Tibial nerve (tissue), 4 donors: ENCODE measurements at regions not wholly inside any gene's neighbourhood (a gene's known extent, or its start where the extent isn't known, plus 50 kb on each side); places are given as distances from the start of the nearest gene placed in this dataset.

Experiments
- DNase-seq, 2 donors: peaks; one replicate each; pipeline ENCODE4 v3.0.0-alpha.2; 2019; ENCODE audit warnings: low spot score in 2 of 2
- H3K27ac ChIP-seq, 4 donors: fragments of 200-600 bp; sonication (generic) in 3 of 4; one replicate each; pipeline ENCODE4 v1.5.1; 2017 to 2019; ENCODE audit warnings: mild to moderate bottlenecking in 1 of 4
- H3K27me3 ChIP-seq, 2 donors: fragments of 200-600 bp; sonication (generic) in 1 of 2; one replicate each; pipeline versions ENCODE4 v1.5.1 to v1.6.0; 2017 to 2019
- H3K36me3 ChIP-seq, 3 donors: fragments of 200-600 bp; sonication (generic); one replicate each; pipeline ENCODE4 v1.5.1; 2018 to 2019
- H3K4me1 ChIP-seq, 4 donors: fragments of 200-600 bp; sonication (generic) in 3 of 4; one replicate each; pipeline ENCODE4 v1.5.1; 2017 to 2019
- H3K4me3 ChIP-seq, 4 donors: fragments of 200-600 bp; sonication (generic) in 3 of 4; one replicate each; pipeline ENCODE4 v1.5.1; 2017 to 2019; ENCODE audit warnings: mild to moderate bottlenecking in 1 of 4, moderate library complexity in 1 of 4
- H3K9me3 ChIP-seq, 4 donors: fragments of 200-600 bp; sonication (generic) in 3 of 4; one replicate each; pipeline ENCODE4 v1.5.1; 2017 to 2019
- EP300 ChIP-seq, 2 donors: sonication (generic); formaldehyde crosslinking; IDR thresholded peaks; one replicate each; pipeline ENCODE4 v1.6.1; 2017; ENCODE audit warnings: antibody characterized with exemption in 2 of 2, mild to moderate bottlenecking in 1 of 2
- POLR2A ChIP-seq, 2 donors: fragments of 450-650 bp; IDR thresholded peaks; one replicate each; pipeline ENCODE4 v1.6.1; 2017; ENCODE audit warnings: antibody characterized with exemption in 2 of 2, mild to moderate bottlenecking in 2 of 2, moderate library complexity in 2 of 2
- WGBS, 2 donors: methylation state at CpG; one replicate each; pipeline ENCODE4 v1.1.5; 2018; 5-methylcytosine and 5-hydroxymethylcytosine counted together
- TF ChIP-seq, protein P1 (sequence below), 5 experiments: fragments of 200-600 bp in 3 of 5; fragments of 450-650 bp in 2 of 5; sonication (generic) in 3 of 5; IDR thresholded peaks; one replicate each; pipeline ENCODE4 v1.5.1; 2016 to 2019; ENCODE audit warnings: antibody characterized with exemption in 5 of 5, mild to moderate bottlenecking in 3 of 5, moderate library complexity in 2 of 5

GRCh38 chr4:96637971-96638412 is 798.1 kb downstream of the PDHA2 start:
- Histone ChIP-seq H3K4me3 (no peak overlapping the region), H3K9me3 (no peaks in the 10 kb centered on the region), H3K27ac (no peak overlapping the region), H3K4me1 (no peaks in the 10 kb centered on the region), H3K27me3 (no peaks in the 10 kb centered on the region), H3K36me3 (no peaks in the 10 kb centered on the region)
- TF ChIP-seq EP300 (IDR thresholded peaks at IDR 0.05) = no peak
- TF ChIP-seq POLR2A (IDR thresholded peaks at IDR 0.05) = no peak
- TF ChIP-seq, protein P1, sequence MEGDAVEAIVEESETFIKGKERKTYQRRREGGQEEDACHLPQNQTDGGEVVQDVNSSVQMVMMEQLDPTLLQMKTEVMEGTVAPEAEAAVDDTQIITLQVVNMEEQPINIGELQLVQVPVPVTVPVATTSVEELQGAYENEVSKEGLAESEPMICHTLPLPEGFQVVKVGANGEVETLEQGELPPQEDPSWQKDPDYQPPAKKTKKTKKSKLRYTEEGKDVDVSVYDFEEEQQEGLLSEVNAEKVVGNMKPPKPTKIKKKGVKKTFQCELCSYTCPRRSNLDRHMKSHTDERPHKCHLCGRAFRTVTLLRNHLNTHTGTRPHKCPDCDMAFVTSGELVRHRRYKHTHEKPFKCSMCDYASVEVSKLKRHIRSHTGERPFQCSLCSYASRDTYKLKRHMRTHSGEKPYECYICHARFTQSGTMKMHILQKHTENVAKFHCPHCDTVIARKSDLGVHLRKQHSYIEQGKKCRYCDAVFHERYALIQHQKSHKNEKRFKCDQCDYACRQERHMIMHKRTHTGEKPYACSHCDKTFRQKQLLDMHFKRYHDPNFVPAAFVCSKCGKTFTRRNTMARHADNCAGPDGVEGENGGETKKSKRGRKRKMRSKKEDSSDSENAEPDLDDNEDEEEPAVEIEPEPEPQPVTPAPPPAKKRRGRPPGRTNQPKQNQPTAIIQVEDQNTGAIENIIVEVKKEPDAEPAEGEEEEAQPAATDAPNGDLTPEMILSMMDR (IDR thresholded peaks at IDR 0.05) = no peak
- 60 to 83% methylated on average over 1 of the region's 1 CpG for WGBS, 2 donors
- no peak for DNase-seq

GRCh38 chr4:96639932-96640331 is 800.0 kb downstream of the PDHA2 start:
- Histone ChIP-seq H3K4me1 (no peaks in the 10 kb centered on the region), H3K9me3 (no peaks in the 10 kb centered on the region), H3K4me3 (no peak overlapping the region), H3K27me3 (no peaks in the 10 kb centered on the region), H3K27ac (no peak overlapping the region), H3K36me3 (no peaks in the 10 kb centered on the region)
- no peak for TF ChIP-seq EP300 (IDR thresholded peaks at IDR 0.05)
- no peak for TF ChIP-seq POLR2A (IDR thresholded peaks at IDR 0.05)
- TF ChIP-seq, protein P1 (IDR thresholded peaks at IDR 0.05) = no peak
- DNase-seq = no peak

DNA sequence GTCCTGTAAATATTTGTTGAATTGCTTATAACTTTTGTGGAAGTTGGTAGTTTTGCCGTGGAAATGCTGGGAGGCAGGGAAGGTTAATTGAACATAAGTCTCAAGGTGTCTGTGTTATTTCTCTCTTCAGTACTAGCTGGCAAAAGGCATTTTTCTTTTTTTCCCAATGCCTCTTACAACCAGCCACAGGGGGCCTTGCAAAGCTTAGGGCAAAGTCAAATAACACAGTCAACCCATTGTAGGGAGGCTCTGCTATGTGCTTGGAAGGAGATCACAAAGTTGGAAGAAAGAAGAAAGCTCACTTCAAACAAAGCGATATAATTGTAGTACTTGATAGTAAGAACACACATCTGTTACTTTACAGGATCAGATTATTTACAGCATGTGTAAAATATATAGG is 802.6 kb downstream of the PDHA2 start:
- no peak for DNase-seq
- WGBS, 2 donors = 40 to 52% methylated on average over 2 of the region's 2 CpGs
- peaks cover 0 to 4% (median 0%) of the 10 kb centered on the region in 4 donors for H3K9me3 ChIP-seq
- H3K4me1 ChIP-seq = no peaks in the 10 kb centered on the region
- H3K27me3 ChIP-seq = no peaks in the 10 kb centered on the region
- H3K36me3 ChIP-seq = no peaks in the 10 kb centered on the region
- TF ChIP-seq, protein P1 (IDR thresholded peaks at IDR 0.05) = no peak
- TF ChIP-seq POLR2A (IDR thresholded peaks at IDR 0.05) = no peak
- TF ChIP-seq EP300 (IDR thresholded peaks at IDR 0.05) = no peak
- H3K4me3 ChIP-seq = no peak overlapping the region
- H3K27ac ChIP-seq = no peak overlapping the region

DNA sequence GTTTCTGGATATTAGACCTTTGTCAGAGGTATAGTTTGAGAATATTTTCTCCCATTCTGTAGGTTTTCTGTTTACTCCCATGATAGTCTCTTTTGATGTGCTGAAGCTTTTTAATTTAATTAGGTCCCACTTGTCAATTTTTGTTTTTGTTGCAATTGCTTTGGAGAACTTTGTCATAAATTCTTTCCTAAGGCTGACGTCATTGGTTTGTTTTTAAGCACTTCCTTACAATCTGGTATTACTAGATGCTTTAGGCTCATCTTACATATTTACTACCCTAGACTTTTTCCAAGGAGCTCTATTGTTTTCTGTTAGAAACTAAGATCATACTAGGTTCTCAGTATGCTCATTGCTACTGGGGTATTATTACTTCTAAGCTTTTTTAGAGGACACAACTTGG is 806.3 kb downstream of the PDHA2 start:
- no peak overlapping the region for H3K27ac ChIP-seq
- no peaks in the 10 kb centered on the region for H3K27me3 ChIP-seq
- TF ChIP-seq, protein P1 (IDR thresholded peaks at IDR 0.05) = no peak
- no peak for TF ChIP-seq EP300 (IDR thresholded peaks at IDR 0.05)
- TF ChIP-seq POLR2A (IDR thresholded peaks at IDR 0.05) = no peak
- no peak overlapping the region for H3K4me3 ChIP-seq
- peaks cover 0 to 4% (median 0%) of the 10 kb centered on the region in 4 donors for H3K9me3 ChIP-seq
- H3K36me3 ChIP-seq = no peaks in the 10 kb centered on the region
- H3K4me1 ChIP-seq = no peaks in the 10 kb centered on the region
- DNase-seq = no peak
- WGBS, 2 donors = 54 to 59% methylated on average over 1 of the region's 1 CpG

- TF ChIP-seq EP300 (IDR thresholded peaks at IDR 0.05) = no peak
- TF ChIP-seq, protein P1 (IDR thresholded peaks at IDR 0.05) = no peak
- no peak for TF ChIP-seq POLR2A (IDR thresholded peaks at IDR 0.05)
- Histone ChIP-seq H3K27me3 (no peaks in the 10 kb centered on the region), H3K4me1 (no peaks in the 10 kb centered on the region), H3K36me3 (no peaks in the 10 kb centered on the region), H3K4me3 (no peak overlapping the region), H3K27ac (no peak overlapping the region), H3K9me3 (peaks cover 0 to 4% (median 0%) of the 10 kb centered on the region in 4 donors)
- DNase-seq = no peak
- WGBS, 2 donors = 60 to 68% methylated on average over 1 of the region's 1 CpG
Measured at GRCh38 chr4:96649536-96649935, 809.6 kb downstream of the PDHA2 start.
